SH-SY5Y (cell line): ENCODE measurements at regions not wholly inside any gene's neighbourhood (a gene's known extent, or its start where the extent isn't known, plus 50 kb on each side); places are given as distances from the start of the nearest gene placed in this dataset.

Experiments
- GATA2 ChIP-seq: IDR thresholded peaks from 2 replicates; pipeline ENCODE4 v1.6.1; 2011; ENCODE audit warnings: mild to moderate bottlenecking, low read depth, low read length
- GATA3 ChIP-seq: IDR thresholded peaks from 2 replicates; pipeline ENCODE4 v1.6.1; 2011; ENCODE audit warnings: low read depth, mild to moderate bottlenecking, low read length, moderate library complexity

DNA sequence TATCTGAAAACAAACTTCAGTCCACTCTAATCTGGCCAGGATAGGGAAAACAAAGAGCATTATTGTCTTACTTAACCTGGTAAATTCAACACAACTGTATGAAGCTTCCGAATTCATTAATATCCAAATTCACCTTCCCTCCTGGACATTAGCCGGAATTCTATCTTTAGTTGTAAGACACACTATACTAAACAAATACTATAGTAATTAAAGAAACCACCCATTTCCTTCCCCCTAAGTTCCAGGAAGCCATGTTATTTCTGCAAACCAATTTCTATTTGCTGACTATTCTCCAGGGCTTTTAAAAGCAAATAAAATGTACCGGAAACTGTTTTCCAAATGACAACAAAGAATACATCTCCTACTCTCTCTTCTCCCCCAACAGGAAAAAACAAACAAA, 122.7 kb upstream of the MDM1 start:
- TF ChIP-seq GATA2 = no peak
- TF ChIP-seq GATA3 = no peak
